Suprapubic skin (tissue), 3 donors: ENCODE measurements at regions not wholly inside any gene's neighbourhood (a gene's known extent, or its start where the extent isn't known, plus 50 kb on each side); places are given as distances from the start of the nearest gene placed in this dataset.

Experiments used
- EP300 ChIP-seq: sonication (generic); formaldehyde crosslinking; IDR thresholded peaks from one replicate; pipeline ENCODE4 v1.6.1; 2017; ENCODE audit warnings: antibody characterized with exemption
- POLR2A ChIP-seq, 2 donors: fragments of 450-650 bp; IDR thresholded peaks; one replicate each; pipeline ENCODE4 v1.6.1; 2017; ENCODE audit warnings: antibody characterized with exemption in 2 of 2, mild to moderate bottlenecking in 2 of 2, moderate library complexity in 2 of 2
- TF ChIP-seq, protein P1 (sequence below), 2 donors: fragments of 200-600 bp in 1 of 2; fragments of 450-650 bp in 1 of 2; sonication (generic) in 1 of 2; IDR thresholded peaks; one replicate each; pipeline ENCODE4 v1.5.1; 2016 to 2019; ENCODE audit warnings: antibody characterized with exemption in 2 of 2, mild to moderate bottlenecking in 1 of 2, moderate library complexity in 1 of 2

DNA sequence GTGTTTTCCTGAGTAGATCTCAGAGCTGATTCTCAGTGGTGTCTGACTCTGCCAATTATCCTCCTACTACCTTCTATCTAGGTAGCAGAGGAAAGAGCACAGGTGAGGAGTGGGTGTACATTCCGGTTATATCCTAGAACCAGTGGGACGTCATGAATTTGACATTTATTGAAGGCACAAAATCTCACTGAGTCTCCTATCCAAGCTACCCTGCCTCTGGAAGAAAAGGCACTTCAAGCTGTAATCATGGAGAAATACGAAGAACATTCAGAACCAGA lies 952.2 kb downstream of the TUSC7 start:
- TF ChIP-seq, protein P1, sequence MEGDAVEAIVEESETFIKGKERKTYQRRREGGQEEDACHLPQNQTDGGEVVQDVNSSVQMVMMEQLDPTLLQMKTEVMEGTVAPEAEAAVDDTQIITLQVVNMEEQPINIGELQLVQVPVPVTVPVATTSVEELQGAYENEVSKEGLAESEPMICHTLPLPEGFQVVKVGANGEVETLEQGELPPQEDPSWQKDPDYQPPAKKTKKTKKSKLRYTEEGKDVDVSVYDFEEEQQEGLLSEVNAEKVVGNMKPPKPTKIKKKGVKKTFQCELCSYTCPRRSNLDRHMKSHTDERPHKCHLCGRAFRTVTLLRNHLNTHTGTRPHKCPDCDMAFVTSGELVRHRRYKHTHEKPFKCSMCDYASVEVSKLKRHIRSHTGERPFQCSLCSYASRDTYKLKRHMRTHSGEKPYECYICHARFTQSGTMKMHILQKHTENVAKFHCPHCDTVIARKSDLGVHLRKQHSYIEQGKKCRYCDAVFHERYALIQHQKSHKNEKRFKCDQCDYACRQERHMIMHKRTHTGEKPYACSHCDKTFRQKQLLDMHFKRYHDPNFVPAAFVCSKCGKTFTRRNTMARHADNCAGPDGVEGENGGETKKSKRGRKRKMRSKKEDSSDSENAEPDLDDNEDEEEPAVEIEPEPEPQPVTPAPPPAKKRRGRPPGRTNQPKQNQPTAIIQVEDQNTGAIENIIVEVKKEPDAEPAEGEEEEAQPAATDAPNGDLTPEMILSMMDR (IDR thresholded peaks at IDR 0.05) = no peak
- TF ChIP-seq POLR2A (IDR thresholded peaks at IDR 0.05) = no peak
- no peak for TF ChIP-seq EP300
